ENCODE measurements at regions not wholly inside any gene's neighbourhood (a gene's known extent, or its start where the extent isn't known, plus 50 kb on each side); places are given as distances from the start of the nearest gene placed in this dataset.

DNA sequence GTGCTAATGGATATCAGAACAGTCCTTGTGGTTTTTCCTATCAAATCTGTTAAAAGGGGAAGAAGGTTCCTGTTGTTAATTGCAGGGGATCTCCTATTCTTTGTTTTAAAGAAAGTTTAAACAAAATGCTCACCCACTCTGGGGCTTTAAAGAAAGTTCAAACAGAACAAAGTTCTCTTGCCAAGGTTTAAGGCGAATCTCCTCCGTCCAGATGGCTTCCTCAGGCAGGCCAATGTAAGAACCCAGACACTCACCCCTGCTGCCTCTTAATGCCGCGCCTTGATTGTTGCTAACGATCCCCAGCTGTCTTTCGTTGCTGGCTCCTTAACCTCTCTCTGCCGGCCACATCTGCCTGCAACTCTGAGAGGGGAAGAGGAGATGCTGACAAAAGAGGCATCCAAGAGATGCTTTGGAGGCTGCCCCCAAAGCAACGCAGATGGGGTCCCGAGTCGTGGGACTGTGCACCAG lies 235.0 kb upstream of the PRDM1 start:
- DNase-seq (ENCODE audit: low read depth, low spot score) = no peak

DNA sequence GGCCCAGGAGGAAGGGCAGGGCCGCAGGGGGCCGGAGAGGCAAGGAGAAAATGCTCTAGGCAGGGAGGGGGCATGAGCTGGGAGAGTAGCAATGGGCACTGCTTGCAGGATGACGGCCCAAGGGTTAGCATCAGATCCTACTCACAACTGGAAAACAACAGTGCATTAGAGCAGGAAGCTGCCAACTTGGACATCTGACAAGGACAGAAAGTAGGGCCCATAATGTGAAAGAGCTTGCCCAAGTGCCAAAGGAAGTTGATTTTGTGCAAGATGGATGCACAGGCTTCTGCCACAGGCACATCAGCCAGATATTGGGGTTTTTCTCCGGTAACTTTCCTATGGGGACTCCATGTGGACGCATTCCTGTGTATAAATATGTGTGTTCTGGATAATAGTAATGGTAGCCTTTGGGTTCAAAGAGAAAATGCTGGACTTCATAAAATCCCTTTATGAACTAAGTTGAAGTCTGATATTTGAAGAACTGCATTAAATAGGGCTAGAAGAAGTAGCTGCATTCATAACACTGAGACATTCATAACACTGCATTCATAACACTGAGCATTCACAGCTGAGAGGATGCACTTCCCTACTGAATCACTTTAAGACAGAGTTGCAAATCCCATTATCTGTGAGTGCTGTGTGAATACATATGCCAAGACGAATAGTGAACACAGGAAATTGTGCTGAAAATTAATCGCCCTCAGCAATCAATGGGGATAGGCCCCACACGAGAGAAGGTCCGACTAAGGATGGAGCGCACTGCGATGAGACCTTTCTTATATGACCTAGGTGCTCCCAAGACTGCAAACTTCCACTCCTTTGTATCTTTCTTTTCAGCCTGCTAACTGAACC lies 235.6 kb upstream of the PRDM1 start:
- DNase-seq (ENCODE audit: low read depth, low spot score) = no peak

DNA sequence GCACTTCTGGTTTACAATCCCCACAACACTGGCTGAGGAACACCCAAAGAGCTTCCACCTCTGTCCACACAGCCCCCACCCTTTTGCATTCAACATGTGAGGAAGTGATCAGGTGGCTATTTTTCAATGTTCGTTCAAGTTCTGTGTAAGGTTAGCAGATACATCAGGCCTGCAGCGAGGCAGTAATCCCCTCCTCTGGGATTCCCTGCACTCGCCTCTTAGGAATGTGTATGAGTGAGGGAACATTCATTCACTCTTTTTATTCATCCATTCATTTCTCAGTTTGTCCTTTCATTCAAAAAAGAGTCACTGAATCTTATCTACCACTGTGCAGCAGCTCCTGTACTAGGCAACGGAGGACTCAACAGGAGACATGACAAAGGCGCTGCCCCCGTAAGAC lies 236.4 kb upstream of the PRDM1 start:
- no peak for DNase-seq (ENCODE audit: low read depth, low spot score)

DNA sequence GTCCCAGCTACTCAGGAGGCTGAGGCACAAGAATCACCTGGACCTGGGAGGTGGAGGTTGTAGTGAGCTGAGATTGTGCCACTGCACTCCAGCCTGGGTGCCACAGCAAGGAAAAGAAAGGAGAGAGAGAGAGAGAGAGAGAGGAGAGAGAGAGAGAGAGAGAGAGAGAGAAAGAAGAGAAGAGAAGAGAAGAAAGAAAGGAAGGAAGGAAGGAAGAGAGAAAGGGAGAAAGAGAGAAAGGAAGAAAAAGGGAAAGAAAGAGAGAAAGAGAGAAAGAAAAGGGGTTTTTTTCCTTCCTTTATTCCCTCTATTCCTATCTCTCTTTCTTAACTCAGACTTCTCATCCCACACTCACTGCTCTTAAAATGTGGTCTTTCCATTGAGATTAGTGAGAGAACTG lies 238.7 kb upstream of the PRDM1 start:
- DNase-seq (ENCODE audit: low read depth, low spot score) = no peak

DNA sequence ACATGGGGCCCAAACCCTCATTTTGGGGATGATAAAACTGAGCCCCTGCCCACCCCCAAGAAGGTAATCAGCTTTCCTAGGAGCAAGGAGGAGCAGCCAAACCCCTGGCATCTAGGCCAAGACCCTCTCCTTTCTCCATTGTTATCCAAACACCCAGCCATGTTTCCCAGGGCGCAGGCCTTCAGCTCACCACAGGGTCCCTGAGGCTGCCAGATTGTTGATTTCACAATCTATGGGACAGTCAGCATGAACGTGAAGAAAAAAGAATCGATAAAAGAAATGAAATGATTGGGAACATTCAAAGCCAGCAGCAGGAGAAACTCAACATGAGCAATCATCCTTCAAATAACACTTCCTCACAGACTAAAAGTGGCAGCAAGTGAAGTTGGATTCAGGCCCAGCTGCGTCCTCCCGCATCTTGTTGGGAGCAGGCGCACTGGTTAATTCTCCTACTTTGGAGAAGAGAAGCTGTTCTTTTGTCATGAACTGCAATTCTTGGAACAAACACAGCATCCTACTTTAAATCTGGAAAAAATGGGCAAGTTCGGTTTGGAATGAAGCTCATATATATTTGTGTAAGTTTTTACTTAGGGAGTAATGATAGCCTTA lies 241.8 kb upstream of the PRDM1 start:
- no peak for DNase-seq (ENCODE audit: low read depth, low spot score)

DNA sequence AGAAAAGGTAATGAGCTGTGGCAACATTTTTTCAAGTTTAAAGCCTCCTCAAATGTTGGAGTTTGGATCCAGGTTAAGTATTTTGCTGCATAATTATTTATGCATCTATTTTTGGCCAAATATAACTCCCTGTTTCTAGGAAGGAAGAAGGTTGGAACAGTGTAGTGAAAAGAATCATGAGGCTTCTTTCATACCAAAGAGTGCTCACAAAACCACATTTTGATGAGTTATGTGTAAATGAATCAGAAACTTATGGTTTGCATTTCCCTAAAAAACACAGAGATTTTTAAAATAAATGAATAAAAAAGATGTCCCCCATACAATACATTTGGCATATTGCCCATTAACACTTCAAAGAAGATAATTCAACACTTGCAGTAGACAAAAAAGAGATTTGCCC lies 246.9 kb upstream of the PRDM1 start:
- no peak for DNase-seq (ENCODE audit: low read depth, low spot score)

DNA sequence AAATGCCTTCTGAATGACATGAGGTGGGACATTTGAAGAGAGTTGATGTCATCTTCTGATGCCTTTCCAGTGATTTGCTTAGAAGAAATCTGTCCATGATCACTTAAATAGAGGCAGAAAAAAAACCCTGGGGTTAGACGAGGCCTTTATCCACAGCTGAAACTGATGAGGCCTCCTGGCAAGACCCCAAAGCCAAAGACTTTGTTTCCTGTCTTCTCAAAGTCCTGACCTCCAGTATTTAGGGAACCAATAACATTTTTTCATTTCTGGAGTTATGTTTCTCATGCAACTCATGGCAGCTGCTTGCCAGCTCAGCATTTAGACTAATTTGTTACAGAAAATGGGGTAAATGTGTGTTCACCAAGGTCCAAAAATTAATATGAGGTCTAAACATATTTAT lies 248.0 kb upstream of the PRDM1 start:
- no peak for DNase-seq (ENCODE audit: low read depth, low spot score)

DNA sequence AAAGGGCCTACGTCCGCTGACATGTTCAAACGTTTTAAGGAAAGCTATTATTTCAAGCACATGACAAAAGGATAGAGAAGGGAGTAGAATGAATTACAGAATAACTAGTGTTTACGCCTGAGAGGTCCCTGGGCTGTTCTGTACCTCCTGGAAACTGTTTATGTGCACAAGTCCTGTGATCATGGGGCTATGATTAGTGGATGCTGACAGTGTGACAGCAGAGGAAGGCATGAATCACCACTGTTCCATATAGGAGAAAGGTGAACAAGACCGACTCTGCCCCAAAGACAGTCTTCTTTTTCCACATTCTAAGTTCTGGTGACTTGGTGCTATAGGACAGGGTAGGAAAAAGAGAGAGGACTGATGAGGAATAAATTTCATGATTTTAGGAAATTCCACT lies 249.2 kb upstream of the PRDM1 start:
- no peak for DNase-seq (ENCODE audit: low read depth, low spot score)

DNA sequence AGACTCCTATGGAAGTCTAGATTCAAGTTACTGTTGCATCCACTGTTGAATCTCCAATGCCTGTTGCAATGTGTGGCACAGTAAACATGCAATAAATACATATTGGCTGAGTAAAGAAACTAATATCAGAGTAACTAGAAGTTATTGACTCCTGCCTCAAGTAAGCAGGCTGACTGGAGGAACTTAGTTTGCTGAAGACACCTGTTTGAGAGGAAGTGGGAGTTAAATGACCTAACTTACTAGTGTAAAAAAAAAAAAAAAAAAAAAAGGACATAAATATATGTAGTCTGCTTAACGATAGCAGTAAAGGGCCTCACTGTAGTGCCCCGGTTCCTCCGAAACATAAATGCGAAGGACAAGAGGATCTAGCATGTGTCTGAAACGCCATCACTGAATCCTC lies 249.8 kb upstream of the PRDM1 start:
- no peak for DNase-seq (ENCODE audit: low read depth, low spot score)

DNA sequence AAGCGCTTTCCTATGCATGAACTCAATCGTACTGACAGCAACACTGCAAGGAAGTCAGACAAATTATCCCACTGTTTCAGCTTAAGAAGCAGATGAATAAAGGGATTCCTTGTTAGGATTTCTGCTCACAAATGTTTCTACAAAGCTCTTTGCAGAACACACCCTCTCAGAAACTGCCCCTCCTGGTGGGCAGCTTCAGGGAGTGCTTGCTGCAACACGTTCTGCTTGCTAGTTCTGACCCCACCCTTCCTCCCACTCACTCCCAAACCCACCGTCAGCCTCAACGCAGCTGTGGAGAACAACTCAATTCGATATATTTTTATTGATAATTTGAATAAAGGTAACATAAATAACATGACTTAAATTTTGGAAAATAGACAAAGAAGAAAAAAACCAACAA lies 250.8 kb upstream of the PRDM1 start:
- peak; percentile 9 for DNase-seq (ENCODE audit: low read depth, low spot score)

DNA sequence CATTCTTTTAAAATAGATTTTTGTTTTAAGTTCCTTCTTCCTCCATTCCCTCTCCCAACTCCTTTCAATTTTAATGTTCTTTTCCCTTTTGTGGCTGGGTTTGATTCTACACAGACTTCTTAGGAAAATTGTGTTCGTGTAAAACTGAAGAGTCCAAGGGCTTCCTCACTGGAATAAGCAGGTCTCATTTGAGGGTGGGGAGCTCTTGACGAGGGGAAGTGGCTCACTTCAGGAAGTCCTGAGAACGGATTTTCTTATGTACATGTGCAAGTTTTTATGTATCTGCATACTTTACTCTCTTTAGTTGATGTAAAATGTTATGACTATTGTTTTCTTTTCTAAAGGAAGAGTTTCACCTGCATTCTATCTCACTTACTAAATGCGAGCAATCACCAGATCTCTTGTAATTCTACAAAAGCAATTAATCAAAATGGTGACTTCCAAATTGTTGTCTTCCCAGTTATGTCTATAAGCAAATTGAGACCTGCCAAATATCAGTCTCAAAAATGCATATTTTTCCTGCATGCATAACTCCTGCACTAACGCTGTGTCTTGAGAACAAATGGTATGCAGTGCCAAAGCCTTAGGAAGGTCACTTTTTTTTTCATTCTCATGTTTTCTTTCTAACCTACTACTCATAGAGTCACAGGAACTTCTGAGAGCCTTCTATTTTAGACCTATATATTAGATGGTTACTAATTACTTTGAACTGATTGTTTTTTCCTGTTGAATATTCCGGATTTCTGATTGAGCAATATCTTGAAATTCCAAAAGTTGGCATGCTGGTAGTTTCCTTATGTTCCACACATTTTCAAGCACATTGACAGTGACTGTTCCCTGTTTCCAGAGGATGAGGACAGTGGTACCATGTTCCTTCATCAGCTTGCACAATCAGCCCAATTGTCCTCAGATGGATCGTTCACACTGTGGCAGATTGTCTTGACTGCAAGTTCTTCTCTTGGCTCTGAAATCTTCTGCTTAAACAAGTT lies 251.9 kb upstream of the PRDM1 start:
- DNase-seq (ENCODE audit: low read depth, low spot score) = no peak

DNA sequence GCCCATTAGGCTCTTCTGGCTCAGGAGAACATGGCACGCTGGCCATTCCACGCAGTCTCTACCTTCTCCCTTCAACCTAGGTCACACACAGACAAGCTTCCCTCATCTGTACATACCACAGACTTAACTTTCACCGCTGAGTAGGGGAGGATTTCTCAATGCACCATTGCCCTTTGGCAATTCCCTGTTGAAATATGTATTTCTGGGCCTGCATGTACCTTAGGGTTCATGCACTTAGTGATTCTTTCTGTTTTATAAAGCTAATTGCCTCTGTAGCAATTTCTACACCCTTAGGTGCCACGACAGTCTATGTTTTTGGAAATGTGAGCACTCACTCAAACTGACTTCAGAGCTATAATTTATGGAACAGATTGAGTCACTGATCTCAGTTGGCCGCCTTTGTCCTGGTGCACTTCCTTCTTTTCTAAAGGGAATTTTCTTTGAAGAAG lies 253.8 kb upstream of the PRDM1 start:
- no peak for DNase-seq (ENCODE audit: low read depth, low spot score)

DNA sequence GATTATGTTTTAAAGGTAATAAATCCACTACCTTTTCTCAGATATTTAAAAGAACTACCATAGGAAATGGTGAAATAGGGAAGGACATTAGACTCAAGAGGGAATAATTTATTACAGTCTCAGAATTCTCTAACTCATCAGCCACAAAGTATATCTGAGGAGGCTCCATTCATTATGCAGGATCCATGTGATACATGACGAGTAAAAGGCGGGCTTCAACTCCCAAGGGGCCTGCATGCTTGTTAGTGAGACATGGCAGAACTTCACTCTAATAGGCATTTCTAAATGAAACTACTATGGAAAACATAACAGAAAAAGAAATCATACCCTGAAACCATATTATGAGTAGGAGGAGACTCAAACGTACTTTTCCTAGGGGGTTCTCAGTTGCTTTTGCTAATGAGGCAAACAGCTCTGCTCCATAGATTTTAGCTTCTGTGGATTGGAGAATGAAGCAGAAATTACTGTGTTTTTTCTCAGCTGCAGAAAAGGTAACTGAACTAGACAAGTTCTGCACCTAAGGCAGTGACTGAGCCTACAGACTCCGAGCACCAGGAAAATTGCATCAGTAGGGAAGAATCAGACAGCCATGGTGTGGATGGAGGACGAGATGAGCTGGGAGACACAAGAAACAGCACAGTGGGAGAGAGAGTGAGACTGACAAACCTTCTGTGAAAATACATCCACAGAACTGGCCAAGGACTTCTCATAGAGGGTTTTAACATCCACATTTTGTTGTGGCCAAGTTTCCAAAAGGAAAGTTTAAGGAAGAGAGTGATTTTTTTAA lies 254.6 kb upstream of the PRDM1 start:
- DNase-seq (ENCODE audit: low read depth, low spot score) = no peak

DNA sequence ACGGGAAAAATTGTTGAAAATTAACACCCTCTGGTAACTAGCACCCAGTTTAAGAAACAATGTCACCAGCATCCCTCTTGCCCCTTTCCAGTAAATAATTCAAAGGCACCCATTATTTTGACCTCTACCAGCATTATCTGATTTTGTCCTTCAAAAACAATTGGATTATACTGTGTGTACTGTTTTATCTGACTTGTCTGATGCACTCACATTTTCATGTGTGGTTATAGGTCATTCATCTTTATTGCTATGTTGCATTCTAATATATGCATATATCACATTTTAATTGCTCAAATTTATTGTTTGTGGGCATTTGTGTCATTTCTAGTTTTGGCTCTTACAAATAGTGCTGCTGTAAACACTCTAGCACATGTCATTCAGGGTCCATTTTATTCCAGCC lies 260.9 kb upstream of the PRDM1 start:
- no peak for DNase-seq (ENCODE audit: low read depth, low spot score)

DNA sequence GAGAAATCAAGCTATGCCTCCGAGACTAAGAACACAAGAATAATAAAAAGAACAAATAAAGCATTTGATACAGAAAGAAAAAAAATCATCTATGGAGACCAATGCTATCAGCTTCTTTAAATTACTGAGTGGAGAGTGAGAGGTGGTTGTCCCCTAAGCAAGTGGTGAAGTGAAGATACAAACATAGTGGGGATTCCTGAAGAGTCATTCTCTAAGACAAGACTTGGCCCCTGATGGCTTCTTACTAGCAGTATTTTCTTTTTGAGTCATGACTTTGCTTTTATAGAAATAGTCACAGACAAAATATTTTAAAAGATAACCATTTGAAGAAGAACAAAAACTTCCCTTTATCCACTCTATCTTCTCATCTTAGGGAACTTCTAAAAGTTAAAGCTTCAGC lies 261.4 kb upstream of the PRDM1 start:
- no peak for DNase-seq (ENCODE audit: low read depth, low spot score)

DNA sequence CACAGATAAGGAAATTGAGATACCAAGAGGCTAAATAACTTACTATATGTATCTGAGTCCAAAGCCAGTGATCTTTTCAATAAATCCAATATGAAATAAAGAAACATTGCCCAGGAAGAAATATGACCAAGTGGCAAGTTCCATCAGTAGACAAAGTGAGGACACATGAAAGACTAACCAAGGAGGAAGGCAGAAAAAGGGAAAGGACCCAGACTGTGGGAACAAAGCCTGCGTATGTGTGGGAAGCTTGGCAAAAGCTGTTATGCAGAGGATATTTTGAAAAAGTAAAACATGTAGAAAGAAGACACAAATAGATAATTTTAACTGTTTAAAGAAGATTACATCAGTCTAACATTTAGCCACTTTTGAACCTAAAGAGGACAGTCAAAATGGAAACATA lies 264.4 kb upstream of the PRDM1 start:
- DNase-seq (ENCODE audit: low read depth, low spot score) = no peak

DNA sequence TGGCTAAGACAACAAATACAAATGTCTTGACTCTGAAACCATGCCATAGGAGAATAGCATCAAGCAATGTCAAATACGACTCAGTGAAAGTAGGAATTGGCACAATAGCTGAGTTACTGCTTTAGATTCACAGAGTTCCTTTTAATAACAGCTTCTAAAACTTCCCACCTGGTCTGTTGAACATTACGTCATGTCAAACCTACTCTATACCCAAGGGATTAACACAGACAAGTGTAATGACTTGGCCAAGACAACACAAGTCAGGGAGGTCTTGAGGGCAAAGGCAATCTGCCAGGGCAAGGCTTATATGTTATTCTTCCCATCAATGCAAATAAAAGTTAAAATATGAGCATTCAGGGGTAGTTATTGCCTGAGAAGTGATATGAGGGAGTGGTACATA lies 265.1 kb upstream of the PRDM1 start:
- DNase-seq (ENCODE audit: low read depth, low spot score) = no peak

DNA sequence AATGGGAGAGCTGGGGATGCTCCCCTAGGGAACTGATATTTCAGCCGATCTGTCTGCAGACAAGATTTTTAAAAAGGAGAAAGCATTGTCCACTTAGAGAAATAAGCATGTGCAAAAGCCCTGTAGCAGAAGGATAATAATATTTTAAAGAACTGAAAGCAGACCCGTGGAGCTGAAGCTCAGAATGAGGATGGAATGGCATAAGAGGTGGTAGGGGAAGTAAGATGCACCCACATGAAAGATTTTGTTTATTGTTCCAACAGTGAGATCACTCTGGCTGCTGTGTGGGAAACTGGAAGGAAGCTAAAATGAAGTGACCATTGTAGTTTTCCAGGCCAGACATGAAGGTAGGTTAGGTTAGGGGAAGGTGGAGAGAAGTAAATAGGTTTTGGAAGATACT lies 266.4 kb upstream of the PRDM1 start:
- DNase-seq (ENCODE audit: low read depth, low spot score) = no peak

DNA sequence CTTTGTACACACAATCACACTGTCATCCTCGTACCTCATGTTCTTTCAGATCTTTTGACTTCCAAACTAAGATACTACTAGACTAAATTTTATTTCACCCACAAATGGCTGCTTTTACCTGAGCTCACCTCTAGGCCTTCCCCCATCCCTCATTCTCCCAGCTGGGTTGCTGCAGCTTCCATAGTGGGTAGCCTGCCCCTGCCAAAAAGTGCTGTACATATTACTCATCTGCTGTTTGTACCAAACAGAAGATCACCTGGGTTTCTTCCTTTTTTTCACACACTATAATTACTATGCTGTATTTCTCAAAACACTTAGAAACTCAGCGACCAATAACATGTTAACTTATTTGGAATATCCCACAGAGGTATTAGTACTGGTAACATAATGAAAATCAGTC lies 267.6 kb upstream of the PRDM1 start:
- no peak for DNase-seq (ENCODE audit: low read depth, low spot score)

DNA sequence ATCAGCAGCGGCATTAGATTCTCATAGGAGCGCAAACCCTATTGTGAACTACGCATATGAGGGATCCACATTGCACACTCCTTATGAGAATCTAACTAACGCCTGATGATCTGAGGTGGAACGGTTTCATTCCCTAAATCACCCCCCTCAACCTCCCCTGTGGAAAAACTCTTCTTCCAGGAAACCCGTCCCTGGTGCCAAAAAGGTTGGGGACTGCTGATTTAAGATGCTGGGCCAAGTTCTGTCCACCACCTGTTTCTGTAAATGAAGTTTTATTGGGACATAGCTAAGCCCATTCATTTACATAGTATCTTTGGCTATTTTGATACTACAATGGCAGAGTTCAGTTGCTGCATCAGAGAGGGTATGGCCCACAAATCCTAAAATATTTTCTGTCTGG lies 268.2 kb upstream of the PRDM1 start:
- no peak for DNase-seq (ENCODE audit: low read depth, low spot score)

DNA sequence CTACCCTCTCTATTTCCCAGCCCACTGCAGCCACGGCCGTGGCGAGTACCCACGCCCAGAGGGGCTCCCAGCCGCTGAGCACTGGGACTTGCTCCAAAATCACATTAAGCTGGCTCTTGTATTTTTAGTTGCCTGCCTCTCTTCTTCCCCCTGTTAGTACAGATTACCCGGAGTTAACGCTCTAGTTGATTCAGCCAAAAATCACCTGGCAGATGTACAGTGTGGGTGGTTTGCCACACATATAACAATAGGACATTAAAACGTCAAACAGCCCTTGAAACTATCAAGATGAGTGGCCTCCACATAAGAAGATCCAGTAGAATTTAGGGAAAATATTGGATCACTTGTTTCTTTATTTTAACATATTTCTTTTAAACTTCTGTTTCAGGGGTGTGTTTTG lies 268.8 kb upstream of the PRDM1 start:
- DNase-seq (ENCODE audit: low read depth, low spot score) = no peak
